D341Med (cell line): ENCODE measurements at regions not wholly inside any gene's neighbourhood (a gene's known extent, or its start where the extent isn't known, plus 50 kb on each side); places are given as distances from the start of the nearest gene placed in this dataset.
"Not testable (repeated sequence)": the region's sequence is repeated elsewhere in the genome, so short reads cannot be mapped to it uniquely, and the experiment has no call there.

Source experiments
- DNase-seq: peaks from one replicate; pipeline ENCODE4 v3.0.0; 2012; ENCODE audit warnings: low spot score

DNA sequence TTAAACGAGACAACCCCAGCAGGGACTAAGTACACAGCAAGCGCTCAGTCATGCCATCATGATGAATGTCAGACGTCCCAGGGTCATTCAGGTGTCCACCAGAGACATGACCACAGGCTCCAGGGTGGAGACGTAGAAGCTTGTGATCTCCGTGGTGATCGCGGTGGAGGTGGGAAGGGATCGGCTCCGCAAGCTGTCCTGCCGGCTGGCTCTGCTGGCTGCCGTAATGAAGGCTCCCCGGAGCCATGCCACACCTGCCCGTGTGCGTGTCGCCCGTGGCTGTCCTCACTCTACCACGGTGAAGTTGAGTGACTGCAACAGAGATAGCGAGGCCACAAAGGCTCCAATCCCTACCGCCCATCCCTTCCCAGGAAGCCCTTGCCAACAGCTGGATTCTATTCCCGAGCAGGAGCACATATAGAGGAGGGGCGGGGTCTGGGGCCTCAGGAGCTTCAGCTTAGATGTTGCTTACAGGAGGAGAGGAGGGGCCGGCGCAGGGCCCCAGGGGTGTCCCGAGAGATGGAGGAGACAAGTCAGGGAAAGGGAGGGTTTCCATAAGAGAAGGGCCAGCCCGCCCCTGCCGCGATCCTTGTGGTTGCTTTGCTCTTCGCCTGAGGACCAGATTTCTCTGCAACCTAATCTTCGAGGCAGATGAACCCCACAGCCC is 332.6 kb upstream of the SFSWAP start:
- DNase-seq = peak; percentile 12

DNA sequence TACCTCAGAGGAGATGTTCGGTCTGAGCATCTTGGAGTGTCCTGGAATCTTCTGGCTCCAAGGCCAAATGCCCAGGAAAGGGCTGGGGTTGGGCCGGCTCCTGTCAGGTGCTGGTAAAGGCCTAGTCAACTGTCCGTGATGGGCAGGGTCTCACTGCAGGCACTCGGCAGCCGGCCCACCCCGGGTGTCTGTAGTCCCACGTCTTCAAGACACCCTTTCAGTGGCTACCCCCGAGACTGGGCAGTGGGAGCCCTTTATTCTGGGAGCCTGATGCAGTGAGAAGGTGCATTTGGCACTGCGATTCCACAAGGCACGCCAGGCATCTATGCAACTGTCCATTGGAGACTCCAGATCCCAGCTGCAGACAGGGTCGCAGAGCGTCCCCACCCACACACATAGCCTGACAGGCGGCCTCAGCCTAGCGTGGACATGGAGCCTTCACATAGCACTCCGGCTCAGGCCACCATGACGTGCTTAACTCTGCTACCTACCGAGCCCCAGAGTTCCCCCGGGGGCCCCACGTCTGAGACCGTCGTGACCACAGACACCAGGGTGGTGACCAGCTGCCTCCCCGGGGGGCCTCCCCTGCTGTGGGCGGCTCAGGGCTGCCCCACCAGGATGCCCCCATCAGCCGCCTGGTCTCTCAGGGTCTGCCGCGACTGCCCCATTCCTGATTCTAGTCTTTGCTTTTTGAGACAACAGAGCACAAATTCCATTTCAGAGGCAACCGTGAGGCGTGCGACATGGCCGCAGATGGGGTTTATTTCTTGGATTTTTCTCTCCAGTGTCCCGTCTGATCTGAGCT is 331.8 kb upstream of the SFSWAP start:
- DNase-seq = peak; percentile 23

GRCh38 chr12:131379738-131380137 is 331.2 kb upstream of the SFSWAP start:
- peak; percentile 12 for DNase-seq

DNA sequence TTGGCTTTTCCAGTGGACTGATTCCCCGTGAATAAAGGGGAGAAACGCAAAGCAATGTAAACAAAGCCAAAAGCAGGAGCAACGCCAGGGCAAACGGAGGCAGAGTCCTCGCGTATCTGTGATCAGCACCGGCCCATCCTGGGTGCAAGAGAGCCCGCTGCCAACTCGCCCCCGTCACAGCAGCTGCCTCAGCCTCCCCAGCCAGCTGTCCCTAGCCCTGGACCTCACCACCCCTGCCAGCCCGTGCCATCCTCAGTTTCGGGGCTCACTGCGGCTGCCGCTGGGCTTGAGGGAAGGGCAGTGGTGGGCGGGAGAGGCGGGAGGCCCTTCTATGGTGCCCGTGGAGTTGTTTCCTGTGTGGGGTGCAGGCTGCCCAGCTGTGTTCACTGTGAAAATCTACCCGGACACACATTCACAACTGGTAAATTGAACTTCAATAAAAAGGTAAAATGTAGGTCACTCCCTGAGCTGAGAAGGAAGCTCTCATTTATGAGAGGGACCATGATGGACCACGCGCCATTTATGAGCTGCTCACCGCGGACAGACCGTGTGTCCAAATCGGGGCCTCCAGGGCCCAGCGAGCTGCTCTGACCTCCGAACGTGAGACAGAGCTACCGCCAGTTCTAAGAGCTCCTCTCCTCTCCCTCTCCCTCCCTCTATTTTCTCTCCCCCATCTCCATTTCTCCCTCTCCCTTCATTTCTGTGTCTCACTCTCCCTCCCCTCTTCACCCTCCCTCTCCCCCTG is 330.5 kb upstream of the SFSWAP start:
- DNase-seq = peak; percentile 22

- peak; percentile 18 for DNase-seq
Measured at GRCh38 chr12:131380965-131381705, 329.8 kb upstream of the SFSWAP start.

GRCh38 chr12:131381716-131382430 is 329.0 kb upstream of the SFSWAP start:
- DNase-seq = peak; percentile 17

GRCh38 chr12:131383291-131383690 is 327.6 kb upstream of the SFSWAP start:
- peak; percentile 23 for DNase-seq

DNA sequence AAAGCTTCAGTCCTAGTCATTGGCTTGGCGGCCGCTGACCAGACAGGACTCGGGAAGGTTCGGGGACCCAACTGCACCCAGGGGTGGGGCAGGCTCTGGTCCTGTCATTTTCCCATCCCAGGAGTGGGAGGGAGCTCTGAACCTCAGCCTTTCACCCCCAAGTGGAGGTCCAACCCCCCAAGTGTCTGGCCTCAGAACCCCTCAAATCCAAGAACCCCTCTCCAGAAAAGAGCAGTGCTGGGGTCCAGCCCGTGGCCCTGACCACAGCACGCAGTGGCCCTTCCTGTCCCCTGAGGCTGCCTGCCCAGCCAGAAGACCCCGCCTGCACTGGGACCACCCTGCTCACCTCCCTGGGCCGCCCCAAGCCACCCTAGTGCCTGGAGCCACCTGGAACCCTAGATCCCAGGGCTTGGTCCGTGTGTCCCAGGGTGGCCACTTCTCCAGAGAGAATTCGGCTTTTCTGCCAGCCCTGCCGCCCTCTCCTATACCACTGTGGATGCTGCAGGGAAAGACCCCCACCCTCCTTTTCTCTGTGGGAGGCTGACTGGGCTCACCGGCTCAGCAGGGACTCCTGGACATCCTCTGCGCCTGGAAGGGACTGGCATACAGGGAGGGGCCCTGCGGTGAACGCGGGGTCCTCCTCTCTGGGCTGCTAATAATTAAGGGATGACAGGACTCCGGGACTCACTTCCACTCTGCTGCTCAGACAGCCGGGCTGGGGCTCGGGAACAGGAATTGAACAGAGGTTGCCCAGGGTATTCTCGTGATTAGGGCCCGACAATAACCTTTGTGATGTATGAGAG is 326.9 kb upstream of the SFSWAP start:
- no peak for DNase-seq

GRCh38 chr12:131384544-131384855 is 326.4 kb upstream of the SFSWAP start:
- no peak for DNase-seq

GRCh38 chr12:131385313-131386166 is 325.4 kb upstream of the SFSWAP start:
- no peak for DNase-seq

GRCh38 chr12:131386167-131386521 is 324.7 kb upstream of the SFSWAP start:
- no peak for DNase-seq

GRCh38 chr12:131386781-131387180 is 324.1 kb upstream of the SFSWAP start:
- no peak for DNase-seq

DNA sequence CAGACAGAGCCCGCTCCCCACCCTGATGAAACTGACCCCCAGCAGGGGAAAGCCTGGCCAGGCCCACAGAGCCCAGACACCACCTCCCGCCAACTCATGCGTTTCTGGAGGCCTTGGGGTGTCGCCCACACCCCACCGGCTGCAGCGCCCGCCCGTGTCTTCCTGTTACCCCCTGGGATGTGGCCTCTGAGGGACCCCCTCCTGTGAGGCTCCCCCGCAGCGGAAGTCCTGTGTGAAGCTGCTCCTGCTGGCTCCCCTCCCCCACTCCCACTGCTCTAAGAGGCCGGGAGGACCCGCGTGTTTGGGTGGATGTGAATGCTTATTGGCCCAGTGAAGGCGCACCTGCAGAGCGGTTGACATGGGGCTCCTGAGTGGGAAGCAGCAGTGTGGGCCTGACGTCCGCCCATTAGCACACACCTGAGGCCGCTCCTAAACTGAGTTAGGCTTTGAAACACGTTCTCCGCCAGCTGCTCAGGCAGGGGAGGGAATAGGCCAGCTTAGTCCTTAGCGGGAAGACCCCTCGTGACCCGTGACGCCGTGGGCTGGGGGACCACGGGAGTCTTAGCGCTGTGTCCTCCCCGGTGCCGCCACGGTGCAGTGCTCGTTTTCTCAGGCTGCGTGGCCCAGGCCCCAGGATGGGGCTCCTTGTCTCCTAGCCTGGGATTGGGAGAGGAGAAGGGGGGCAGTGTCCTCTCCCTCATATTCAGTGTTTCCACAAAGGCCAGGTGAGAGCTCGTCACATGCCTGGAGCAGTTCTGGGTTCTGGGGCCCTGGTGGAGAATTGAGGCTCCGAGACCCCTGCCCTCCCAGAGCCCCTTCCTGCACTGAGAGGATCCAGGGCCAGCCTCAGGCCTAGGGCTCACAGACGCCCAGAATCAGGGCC is 323.4 kb upstream of the SFSWAP start:
- no peak for DNase-seq

- DNase-seq = not testable (repeated sequence)
Measured at GRCh38 chr12:131388164-131389053, 322.5 kb upstream of the SFSWAP start.

DNA sequence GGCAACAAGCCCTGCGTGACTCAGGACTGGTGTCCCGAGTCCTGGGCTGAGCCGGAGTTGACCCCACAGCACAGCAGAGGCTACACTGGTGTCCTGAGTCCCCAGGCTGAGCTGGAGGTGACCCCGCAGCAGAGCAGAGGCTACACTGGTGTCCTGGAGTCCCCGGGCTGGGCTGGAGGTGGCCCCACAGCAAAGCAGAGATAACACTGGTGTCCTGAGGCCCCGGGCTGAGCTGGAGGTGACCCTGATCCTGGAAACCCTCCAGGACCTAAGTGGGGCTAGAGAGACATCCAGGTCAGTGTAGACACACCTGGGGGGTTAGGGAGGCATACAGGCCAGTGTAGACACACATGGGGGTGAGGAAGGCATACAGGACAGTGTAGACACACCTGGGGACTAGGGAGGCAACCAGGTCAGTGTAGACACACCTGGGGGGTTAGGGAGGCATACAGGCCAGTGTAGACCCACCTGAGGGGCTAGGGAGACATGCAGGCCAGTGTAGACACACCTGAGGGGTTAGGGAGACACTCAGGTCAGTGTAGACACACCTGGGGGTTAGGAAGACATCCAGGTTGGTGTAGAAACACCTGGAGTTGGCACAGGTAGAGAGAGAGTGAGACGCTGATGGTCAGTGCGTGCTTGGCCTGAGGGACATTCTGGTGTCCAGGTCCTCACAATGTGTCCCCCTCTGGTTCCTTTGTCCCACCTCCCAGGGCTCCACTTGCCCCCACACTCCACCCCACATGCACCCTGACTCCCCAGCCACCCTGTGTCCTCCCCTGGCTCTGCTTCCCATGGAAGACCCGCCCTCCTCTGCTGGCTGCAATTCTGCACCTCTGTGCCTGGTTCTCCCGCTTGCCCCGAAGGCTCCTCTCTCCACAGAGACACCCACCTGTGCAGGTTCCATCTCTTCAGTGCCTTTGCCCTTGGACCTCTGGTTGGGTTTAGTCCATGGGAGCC is 321.6 kb upstream of the SFSWAP start:
- no peak for DNase-seq
